Hematopoietic multipotent progenitor cell (in vitro differentiated cells): ENCODE measurements at regions not wholly inside any gene's neighbourhood (a gene's known extent, or its start where the extent isn't known, plus 50 kb on each side); places are given as distances from the start of the nearest gene placed in this dataset.
"Not testable (repeated sequence)": the region's sequence is repeated elsewhere in the genome, so short reads cannot be mapped to it uniquely, and the experiment has no call there.

Experiments
- DNase-seq, 3 donors: peaks; one replicate each; pipeline ENCODE4 v3.0.0-alpha.2; 2011 to 2015; ENCODE audit warnings: low read depth in 2 of 3, low spot score in 2 of 3

DNA sequence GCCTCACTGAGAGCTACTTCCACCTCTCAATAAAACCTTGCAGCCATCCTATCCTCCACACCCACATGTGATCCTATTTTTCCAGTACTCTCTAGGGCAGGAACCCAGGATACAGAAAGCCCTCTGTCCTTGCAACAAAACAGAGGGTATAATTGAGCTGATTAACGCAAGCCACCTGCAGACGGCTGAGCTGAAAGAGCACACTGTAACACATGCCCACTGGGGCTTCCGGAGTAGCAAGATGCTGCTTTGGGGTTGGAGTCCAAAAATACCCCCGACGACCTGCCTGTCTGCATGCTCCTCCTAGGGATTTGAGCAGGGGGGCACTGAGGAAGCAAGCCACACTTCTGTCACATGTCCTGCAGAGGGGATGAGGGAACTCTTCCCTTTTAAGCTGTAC is 401.1 kb upstream of the FOXG1 start:
- no peak for DNase-seq

DNA sequence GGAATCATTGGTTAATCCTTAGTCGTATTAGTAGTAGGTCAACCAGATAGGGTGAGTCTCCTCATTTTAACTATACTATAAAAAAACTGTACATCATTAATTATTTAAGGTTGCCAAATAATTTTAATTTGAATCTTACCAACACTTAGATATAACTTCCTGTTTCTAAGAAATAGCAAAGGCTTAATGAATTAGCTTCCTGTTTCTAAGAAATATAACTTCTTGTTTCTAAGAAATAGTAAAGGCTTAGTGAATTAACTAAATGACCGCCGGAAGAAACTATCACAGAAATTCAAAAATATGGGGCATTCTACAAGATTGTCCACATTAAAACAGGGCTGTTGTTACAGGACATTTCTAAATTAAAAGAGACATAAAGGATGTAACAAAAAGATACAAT is 392.9 kb upstream of the FOXG1 start:
- DNase-seq: peak in 1 of 3 donors; percentile 2

DNA sequence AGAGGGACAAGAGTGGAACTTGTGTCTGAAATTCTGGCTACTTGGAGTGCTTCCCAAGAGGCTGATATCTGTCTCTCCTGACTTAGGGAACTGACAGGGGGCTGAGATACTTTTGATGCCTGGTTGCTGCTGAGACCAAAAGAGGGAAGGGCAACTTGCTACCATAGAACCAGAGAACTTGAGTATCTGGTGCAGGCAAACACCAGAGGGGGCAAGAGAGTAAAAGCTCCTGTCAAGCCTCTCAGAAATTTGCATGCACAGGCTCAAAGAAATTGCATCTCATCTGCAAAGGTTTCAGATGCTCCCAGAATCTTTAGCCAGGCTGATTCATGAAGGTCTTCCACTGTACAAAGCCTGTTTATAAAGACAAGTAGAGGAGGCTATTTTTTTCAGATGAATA is 391.3 kb upstream of the FOXG1 start:
- no peak for DNase-seq

DNA sequence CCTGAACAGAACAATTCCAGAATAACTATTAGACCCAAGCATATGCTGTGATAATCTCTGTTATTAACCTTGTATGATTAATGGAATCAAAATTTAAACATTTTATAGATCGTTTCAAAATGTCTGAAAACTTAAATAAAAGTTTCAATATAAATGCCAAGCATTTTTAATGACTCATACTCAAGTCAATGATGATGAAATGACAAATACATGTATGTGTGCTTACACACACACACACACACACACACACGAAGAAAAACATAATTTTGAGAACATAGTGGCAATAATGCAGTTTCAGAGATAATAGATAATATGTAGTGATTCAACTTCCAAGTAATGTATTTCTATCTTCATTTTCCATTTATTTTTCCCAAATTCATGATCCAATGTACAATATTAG is 384.9 kb upstream of the FOXG1 start:
- no peak for DNase-seq

DNA sequence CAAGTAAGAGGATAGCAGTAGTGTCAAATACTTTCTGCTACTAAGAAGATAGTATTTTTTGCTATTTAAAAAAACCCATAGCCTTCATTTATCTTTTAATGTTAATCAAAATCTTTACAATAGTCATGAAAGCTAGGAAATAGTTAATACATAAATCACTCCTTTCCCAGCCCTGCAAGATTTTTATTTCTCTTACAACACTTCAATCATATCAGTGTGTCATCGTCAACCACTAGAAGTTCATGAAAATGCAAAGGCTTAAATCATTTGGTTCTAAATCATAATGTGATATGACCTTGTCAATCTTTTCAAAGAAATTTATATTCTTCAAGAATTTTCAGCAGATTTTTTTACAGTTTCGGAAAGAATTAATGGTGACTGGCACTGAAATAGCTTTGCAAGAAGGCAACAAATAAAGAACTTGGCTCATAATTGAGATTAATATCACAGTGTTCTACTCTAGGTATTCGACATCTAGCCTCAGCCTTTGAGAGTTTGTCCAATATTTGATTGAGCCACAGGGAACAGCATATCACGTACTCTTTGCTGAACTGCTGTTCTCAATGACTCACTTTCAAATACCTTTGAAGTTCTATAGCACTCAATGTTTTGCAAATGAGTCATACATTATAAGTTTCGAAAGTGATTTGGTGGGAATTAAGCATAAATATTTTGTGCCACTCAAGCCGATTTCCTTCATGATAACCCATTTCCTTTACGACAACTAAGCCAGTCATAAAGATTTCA is 384.0 kb upstream of the FOXG1 start:
- DNase-seq: no peak

DNA sequence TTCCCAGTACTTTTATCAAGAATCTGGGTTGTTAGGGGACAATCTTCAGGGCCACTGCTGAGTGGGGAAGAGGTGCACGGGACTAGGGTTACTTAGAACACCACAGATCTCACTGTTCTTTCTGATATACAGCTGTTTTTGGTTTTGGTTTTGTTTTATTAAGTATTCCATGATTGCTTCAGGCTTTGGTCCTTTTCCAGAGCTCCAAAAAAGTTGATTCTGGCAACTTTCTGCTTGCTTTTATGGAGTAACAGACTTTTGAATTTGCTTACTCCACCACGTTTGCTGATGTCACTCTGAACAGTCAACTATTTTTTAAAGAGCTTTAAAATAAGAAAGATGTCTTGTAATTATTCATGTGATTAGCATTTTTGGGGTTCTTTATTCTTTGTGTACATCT is 368.1 kb upstream of the FOXG1 start:
- no peak for DNase-seq

DNA sequence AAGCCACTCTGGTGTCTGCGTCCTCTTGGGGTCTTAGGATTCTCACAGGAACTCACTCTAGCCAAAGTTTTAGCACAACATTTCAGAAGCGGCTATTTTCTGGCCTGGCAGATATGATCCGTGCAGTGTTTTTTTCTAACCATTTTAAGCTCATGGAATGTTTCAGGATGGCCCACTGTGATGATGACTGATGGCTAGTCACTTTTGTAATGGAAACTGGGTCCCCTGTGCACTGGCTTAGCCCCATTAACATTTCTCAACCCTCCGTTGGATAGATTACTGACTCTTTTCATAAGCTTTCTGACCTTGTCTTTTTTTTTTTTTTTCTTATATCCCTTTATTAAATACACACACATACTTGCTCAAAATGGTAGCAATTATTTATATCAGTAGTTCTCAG is 364.9 kb upstream of the FOXG1 start:
- not testable (repeated sequence) for DNase-seq

DNA sequence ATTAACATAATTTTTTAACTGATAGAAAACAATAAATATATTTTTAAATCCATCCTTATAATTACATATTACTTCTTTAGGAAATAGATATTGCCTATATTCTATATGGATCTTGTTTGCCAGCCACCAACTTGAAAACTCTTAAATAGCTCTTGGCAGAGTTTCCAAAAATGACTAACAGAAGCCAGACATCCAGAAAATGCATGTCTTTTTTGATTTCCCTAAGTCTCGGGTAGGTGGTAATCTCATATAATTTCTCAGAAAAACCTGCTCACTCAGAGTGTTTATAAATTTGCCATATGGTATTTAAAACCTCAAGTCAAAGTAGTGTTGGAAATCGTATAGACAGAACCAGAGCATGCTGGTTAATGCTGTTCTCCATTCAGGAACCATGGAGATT is 360.4 kb upstream of the FOXG1 start:
- DNase-seq: no peak

DNA sequence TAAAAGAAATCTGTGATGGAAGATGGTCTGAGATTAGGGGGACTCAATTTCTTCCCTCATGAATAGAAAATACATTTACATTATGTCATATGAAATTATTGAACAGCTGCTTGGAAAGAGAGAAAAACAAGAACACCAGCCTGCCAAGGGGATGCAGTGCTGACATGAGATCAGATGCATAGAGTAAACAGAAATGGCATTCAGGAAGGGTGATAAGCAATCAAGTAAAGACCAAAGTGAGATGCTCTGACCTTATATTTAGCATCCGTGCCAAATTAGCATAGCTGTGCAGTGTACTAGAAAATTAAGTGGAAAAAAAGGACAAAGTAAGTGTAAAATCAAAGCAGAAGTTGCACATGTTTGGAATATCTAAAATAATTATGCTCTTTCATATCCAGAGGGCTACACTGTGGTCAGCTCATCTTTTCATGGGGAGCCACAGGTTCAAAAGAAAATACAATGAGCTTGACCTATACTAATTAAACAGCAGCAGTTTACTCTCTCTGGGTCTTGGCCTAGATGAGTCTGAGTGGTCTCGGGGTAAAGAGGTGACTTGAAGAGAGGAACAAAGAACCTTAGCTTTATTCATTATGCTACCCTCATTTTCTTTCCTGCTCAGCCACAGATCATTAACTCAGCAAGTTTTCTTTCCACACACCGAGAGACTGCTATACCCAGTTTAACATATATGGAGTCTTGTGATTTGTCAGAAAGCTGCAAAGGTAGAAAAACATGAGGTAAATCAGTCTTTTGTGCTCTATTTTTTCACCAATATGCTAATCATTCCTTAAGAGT is 359.4 kb upstream of the FOXG1 start:
- no peak for DNase-seq

DNA sequence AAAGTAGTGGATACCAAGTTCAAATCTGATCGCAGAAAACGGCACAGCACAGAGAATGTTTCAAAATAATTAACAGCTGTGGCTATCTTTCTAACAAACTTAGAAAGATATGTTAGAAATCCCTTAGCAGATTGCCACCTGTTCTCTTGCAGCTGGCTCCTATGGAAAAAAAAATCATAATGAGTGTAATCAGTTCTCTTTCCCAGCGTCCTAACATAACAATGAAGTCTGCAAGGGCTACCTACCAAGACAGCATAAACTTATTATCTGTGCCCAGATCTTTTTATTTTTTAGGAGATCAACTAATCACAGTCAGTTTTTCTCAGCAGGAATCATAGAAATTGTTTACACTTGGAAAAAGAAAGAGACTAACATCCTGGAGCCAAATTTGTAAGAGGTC is 358.6 kb upstream of the FOXG1 start:
- DNase-seq: no peak

DNA sequence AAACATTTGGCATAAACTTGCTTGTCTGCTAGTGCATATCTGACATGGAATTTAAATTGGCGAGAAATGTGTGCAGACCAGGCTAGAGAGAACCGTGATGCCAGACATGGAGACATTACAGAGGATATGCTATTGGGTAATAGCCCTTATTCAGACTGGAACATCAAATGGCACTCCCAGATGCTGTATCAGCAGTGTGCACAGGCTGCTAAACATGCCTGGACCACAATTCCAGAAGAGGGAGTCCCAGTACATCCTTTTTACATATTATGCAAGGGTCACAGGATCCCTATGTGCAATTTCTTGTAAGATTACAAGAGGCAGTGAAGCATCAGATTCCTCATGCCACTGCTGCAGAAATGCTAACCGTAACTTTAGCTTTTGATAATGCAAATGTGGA is 354.5 kb upstream of the FOXG1 start:
- DNase-seq: no peak

DNA sequence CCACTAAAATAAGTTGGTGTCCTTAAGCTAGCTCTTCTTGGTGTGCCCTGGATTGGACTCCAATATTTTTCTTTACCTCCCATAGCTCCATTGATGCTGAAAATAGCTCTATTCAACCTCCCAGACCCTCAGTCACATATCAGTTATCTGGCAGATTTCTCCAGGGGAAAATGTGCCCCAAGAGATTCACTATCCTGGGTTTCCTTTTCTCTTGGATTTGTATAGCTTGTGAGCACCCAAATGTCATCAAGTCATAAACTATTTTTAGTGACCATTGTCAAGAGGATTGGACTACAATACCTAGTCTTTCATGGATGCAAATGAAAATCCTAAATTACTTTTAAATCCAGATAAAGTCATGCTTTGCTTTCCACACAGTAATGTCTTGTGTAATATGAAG is 339.6 kb upstream of the FOXG1 start:
- DNase-seq: no peak

DNA sequence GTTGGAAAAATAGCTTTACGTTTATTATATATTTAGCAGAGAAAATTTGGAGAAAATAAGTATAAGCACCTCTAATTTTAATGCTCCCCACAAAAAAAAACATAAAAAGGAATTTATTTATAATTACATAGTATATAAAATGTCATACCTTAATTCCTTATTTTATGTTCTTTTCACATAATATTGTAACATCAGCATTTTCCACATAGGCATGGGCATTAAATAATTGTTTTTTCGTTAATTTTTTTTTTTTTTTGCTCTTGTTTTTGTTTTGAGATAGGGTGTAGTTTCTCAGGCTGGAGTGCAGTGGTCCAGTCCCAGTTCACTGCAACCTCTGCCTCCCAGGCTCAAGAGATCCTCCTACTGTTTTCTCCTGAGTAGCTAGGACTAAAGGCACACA is 329.8 kb upstream of the FOXG1 start:
- DNase-seq: no peak

DNA sequence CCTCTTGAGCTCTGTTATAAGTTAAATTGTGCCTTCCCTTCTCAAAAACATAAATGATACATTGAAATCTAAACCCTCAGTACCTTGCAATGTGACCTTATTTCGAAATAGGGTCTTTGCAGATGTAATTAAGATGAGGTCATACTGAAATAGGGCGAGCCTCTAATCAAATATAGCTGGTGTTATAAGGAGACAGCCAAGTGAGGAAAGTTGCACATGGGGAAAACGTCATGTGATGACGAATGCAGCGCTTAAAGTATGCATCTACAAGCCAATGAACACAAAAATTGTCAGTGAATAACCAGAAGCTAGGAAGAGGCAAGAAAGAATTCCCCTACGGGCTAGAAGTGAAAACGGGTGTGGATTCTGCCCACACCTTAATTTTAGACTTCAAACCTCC is 305.2 kb upstream of the FOXG1 start:
- DNase-seq: no peak

DNA sequence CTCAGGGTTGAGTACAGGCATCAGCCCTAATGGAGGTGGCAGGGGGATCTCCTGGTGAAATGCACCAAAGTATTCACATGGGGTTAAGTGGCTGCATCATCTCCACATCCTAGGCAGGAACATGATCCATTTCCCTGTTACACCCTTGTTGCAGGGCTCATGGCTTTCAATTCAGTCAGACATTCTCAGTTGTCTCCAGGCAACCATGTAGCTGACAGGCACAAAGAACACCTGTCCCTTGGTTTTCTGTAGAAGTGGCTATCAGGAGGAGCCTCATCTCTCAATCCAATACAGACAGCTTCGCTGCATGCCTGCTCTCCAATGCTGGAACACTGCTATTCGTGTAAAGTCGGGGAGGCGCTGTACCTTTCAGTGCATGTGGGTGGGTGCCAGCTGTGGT is 299.0 kb upstream of the FOXG1 start:
- DNase-seq: no peak

DNA sequence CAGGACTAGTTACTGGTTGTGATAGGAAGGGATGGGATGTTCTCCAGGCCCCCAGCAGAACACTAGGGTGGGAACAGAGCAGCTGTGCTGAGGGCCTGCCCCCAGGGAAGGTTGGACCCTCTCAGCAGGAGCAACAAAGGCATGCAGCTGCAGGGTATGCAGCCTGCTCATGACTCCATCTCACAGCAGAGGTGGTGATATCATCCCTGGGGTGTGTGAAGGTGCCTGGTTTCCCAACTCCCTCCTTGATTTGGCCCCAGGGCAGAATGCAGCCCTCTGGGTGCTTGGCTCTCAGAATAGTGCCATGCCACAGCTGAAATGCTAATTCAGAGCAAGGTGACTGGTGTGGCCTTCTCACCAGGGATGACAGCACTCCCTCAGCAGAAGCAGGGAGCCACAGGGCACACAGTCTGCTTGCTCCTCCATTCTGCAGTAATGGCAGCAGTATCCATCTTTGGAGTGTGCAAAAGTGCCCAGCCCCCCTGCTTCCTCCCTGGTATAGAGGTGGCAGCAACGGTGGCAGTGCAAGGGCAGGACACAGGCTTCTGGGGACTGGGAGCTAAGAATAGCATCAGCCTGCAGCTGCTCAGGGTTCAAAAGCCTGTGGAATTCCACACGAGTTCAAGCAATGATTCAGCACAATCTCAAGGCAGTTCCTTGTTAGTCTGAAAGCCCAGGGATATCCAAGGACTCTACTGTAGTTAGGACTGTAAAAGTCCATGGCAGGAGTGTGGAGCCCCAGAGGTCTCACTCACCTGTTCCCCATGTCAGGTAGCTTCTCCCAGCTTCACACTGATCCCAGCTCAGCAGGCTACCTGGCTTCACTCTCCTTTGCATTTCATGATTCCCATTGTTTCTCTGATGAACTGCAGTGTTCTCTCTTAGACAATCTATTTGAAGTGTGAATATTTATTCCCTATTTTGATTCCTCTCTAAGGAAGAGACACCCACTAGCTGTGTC is 298.1 kb upstream of the FOXG1 start:
- no peak for DNase-seq

DNA sequence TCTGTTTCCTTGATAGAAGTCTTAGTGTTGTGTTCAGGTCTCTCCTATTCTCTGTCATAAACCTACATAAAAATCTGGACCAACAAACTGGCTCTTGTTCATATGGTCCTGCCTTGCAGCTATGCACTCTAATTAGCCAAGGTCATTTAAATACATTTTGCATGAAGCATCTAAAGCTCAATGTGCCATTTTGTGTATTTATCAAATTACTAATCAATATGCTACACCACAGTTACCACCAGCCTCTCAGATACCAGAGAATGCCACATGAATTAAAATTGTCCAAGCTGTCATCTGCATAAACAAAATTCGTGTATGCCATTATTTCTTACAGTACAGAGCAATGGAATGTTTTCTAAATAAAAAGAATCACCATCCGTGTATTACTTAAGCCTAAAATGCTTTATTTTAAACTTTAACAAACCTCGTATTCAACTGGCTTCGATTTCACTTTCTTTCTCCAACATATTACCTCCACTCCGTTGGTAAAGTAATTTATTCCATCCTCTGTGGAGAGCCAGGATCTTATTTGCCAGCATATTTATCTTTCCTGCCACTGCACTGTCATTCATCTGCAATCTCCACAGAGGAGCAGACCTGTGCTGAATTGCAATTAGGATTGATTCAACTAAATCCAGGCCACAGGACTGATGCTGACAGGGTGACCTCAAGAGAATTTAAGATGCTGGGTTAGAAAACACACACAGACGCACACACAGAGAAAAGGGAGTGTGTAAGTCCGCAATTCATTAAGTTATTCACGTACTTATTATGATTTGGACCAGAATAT is 284.1 kb upstream of the FOXG1 start:
- no peak for DNase-seq

DNA sequence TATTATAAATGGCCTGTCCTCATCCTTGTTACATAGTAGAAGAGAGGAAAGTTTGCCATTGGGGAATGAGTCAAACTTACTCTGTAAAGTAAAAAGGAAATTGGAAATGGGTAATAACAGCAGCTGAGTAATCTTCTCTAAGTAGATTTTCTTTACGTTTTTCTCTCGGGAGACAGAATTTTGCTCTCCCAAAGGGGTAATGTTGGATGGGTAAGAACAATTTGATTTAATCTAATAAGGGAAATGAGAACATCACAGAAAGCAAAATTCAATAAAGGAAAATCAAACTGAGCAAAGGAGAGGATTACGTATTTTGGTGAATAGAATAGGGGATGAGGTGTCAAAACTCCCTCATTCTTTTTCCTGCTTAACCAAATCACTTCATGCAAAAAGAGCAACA is 283.1 kb upstream of the FOXG1 start:
- DNase-seq: no peak

DNA sequence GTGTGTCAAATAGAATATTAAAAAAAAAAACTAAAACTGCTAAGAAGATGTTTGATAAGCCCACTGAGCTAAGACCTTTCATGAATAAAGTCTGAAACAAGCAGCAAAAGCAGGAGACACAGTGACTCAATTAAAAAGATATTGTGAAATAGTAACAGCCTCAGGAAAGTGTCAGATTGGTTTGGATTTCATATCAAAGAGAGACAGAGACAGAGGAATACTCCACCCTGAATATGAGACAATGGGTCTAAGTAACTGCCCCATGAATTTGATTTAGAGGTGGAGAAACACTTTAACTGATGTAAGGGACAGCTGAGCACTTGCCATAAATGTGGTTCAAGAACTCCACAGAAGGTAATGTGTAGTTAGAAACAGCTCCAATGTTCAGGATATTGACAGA is 277.9 kb upstream of the FOXG1 start:
- DNase-seq: no peak

DNA sequence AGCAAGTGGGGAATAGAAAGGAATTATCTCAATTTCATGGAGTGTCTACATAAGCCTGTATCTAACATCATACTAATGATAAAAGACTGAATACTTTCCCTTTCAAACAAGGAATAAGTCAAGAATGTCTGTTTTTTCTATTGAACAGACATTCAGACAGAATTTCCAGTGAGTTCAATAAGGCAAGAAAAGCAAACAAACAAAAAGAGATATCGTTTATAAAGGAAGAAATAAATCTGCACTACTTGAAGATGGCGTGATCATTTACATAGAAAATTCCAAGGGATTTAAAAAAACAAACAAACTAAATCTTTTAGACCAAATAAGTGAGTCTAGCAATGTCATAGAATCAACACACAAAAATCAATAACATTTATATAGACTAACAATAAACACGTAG is 273.1 kb upstream of the FOXG1 start:
- DNase-seq: no peak

DNA sequence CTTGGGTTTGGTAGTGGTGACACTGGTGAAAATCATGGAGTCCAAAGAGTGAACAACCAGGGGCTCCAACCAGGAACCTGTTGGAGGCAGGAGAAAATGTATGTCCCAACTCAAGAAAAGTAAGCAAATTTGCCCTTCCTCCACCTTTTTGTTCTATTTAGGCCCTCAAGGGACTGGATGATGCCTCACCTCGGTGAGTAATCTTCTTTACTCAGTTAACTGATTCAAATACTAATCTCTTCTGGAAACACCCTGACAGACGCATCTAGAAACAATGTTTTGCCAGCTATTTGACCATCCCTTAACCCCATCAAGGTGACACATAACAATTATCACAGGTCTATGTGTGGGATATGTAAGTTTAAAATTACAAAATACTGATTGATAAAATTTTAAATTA is 272.4 kb upstream of the FOXG1 start:
- no peak for DNase-seq
